ENCODE measurements at regions not wholly inside any gene's neighbourhood (a gene's known extent, or its start where the extent isn't known, plus 50 kb on each side); places are given as distances from the start of the nearest gene placed in this dataset.
A peak's percentile ranks its signal among the peaks of the same experiment; 100 is the strongest.
"Not testable (repeated sequence)": the region's sequence is repeated elsewhere in the genome, so short reads cannot be mapped to it uniquely, and the experiment has no call there.

GRCh38 chr1:112855152-112855828 lies 100.7 kb downstream of the SLC16A1 start:
- DNase-seq = no peak

DNA sequence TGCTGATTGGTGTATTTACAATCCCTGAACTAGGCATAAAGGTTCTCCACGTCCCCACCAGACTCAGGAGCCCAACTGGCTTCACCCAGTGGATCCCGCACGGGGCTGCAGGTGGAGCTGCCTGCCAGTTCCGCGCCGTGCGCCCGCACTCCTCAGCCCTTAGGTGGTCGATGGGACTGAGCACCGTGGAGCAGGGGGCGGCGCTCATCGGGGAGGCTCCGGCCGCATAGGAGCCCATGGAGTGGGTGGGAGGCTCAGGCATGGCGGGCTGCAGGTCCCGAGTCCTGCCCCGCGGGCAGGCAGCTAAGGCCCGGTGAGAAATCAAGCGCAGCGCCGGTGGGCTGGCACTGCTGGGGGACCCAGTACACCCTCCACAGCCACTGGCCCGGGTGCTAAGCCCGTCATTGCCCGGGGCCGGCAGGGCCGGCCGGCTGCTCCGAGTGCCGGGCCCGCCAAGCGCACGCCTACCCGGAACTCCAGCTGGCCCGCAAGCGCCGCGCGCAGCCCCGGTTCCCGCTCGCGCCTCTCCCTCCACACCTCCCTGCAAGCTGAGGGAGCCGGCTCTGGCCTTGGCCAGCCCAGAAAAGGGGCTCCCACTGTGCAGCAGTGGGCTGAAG lies 101.5 kb downstream of the SLC16A1 start:
- DNase-seq = not testable (repeated sequence)

GRCh38 chr1:112853915-112854314 lies 102.1 kb downstream of the SLC16A1 start:
- not testable (repeated sequence) for DNase-seq

DNA sequence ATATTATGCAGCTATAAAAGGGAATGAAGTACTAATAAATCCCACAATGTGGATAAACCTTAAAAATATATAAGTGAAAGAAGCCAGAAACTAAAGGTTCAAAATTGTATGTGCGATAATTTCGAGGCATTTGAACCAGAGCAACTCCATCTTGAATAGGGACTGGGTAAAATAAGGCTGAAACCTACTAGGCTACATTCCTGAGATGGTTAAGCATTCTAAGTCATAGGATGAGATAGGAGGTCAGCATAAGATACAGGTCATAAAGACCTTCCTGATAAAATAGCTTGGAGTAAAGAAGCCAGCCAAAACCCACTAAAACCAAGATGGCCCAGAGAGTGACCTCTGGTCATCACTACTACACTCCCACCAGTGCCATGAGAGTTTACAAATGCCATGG lies 103.1 kb downstream of the SLC16A1 start:
- no peak for DNase-seq

GRCh38 chr1:112852276-112852675 lies 103.7 kb downstream of the SLC16A1 start:
- no peak for DNase-seq

- DNase-seq = no peak
These were observed 105.8 kb downstream of the SLC16A1 start for GRCh38 chr1:112850034-112850757.

- DNase-seq = peak; percentile 48
These were observed 106.5 kb downstream of the SLC16A1 start for GRCh38 chr1:112849425-112850033.

DNA sequence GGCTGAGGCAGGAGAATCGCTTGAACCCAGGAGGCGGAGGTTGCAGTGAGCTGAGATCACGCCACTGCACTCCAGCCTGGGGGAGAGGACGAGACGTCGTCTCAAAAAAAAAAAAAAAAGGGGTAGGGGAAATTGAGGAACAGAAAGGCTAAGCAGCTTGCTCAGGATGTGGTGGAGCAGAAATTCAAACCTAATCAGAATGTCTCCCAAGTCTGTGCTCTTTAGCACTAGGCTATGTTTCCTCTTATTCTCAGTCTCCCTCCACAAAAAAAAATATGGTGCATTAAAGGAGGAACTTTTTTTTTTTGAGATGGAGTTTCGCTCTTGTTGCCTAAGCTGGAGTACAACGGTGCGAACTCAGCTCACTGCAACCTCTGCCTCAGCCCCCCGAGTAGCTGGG lies 114.2 kb downstream of the SLC16A1 start:
- no peak for DNase-seq

GRCh38 chr1:112840631-112841624 lies 115.1 kb downstream of the SLC16A1 start:
- no peak for DNase-seq

- DNase-seq = no peak
These were observed 119.4 kb downstream of the SLC16A1 start for GRCh38 chr1:112836642-112837041.

DNA sequence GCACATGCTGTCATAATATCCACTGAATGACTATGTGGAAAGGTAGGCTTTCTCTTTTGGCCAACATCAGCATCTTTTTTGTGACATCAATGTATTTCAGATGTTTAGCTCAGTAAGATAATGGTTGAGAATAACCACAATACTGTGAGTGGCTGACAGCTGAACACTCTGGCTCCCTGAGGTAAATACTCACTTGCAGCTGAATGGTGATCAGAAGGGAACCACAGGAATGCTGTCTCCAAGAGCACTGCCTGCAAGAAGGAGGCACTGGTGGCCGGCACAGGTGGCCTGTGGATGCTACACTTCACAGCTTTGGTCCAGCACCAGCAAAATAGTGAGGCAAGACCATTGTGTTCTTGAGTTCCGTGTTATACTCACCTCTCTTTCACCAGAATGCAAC lies 118.7 kb upstream of the PPM1J start:
- no peak for DNase-seq

- DNase-seq = not testable (repeated sequence)
These were observed 117.1 kb upstream of the PPM1J start for GRCh38 chr1:112832259-112832658.

- DNase-seq = not testable (repeated sequence)
These were observed 114.6 kb upstream of the PPM1J start for GRCh38 chr1:112829691-112830090.

- DNase-seq = no peak
These were observed 113.6 kb upstream of the PPM1J start for GRCh38 chr1:112828716-112829115.

DNA sequence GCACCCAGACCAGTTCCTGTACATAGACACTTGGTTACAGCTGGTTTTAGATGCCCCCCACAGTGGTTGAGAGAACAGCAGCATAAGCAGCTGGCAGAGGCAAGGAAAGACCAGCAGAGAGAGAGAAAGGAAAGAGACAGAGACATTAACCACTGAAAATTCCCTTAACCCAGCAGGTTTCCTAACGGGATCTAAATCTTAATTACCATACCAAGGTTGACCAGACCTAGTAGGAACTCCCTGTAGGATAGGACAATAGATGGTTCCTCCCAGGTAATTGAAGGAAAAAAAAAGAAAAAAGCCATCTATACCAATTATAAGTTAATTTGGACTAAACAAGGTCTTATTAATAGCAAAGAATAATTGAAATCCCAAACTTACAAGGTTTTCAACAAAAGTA lies 112.3 kb upstream of the PPM1J start:
- DNase-seq = not testable (repeated sequence)

- no peak for DNase-seq
These were observed 111.2 kb upstream of the PPM1J start for GRCh38 chr1:112826217-112826944.

DNA sequence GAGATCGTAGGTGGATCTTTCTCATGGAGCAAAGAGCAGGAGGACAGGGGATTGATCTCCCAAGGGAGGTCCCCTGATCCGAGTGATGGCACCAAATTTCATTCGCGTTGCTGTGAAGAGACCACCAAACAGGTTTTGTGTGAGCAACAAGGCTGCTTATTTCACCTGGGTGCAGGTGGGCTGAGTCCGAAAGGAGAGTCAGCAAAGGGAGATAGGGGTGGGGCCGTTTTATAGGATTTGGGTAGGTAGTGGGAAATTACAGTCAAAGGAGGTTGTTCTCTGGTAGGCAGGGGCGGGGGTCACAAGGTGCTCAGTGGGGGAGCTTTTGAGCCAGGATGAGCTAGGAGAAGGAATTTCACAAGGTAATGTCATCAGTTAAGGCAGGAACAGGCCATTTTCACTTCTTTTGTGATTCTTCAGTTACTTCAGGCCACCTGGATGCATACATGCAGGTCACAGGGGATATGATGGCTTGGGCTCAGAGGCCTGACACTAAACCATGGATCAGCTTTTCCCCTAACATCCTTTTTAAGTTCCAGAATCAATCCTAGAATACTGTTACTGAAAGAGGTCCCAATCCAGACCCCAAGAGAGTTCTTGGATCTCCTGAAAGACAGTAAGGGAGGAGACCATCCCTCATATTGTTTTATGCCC lies 110.6 kb upstream of the PPM1J start:
- not testable (repeated sequence) for DNase-seq

- not testable (repeated sequence) for DNase-seq
These were observed 109.9 kb upstream of the PPM1J start for GRCh38 chr1:112825075-112825474.

DNA sequence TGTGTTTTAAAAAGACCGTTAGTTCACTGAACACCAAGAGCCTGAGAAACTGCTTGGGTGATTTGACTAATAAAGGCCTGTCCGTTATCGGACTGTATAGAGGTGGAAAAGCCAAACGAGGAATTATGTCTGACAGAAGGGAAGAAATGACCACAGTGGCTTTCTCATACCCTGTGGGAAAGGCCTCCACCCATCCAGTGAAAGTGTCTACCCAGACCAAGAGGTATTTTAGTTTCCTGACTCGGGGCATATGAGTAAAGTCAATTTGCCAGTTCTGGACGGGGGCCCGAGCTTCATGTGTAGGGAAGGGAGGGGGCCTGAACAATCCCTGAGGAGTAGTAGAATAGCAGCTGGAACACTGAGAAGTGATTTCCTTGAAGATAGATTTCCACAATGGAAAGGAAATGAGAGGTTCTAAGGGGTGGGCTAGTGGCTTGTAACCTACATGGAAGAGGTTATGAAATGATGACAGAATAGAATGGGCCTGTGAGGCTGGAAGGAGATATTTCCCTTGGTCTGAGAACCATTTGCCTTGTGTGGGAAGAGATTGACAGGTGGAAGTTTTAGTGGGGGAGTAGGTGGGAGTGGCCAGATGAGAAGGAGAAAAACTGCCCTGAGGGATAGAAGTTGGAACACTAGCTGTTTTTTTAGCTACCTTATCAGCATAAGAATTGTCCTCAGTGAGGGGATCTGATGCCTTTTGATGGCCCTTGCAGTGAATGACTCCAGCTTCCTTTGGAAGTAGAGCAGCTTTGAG lies 106.4 kb upstream of the PPM1J start:
- DNase-seq = not testable (repeated sequence)

DNA sequence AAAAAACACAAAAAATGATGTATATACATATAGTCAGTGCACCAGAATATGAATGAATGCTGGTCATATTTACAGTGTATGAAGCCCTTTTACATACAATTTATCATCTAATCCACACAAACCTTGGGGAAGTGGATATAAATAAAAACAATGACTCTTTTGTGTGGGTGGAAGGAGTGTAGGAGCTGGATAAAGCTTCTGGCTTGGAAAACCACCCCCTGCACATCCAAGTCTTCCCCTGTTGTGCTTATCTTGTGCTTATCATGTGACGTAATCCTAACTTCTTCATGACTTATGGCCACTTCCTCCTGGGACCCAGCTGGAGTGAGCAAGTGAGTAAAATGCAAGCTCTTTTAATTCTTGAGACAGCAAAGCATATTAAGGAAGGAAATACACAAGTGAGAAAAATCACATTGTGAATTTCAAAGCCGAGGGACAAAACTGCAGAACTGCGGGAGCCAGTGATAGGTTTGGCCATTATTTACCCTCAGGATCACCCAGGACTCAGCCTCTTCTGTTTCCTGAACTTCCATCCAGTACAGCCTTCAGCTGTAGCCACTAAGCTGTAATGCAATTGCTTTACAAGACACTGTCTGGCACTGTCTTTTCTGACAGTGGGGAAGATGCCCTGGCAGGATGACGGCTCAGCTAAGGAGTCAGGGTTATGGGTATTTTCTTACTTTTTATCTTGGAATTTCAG lies 104.0 kb upstream of the PPM1J start:
- no peak for DNase-seq
